ENCODE measurements at regions not wholly inside any gene's neighbourhood (a gene's known extent, or its start where the extent isn't known, plus 50 kb on each side); places are given as distances from the start of the nearest gene placed in this dataset.

DNA sequence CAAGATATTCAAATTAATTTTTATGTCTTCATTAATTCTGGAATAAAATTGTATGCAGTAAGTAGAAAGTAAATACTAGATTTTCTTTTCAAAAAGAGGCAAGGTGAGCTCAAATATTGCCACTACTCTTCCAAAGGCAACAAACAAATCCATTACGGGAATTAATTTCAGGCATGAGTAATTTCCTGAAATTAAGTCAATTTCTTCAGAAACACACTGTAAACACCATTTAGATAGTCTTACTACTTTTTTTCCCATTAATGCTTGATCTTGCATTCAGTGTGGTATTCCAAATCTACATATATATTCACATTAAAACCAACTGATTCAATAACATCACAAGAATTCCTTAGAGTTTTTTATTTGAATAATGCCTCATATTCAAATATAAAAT, 1274.0 kb upstream of the CRIM1 start:
- TF ChIP-seq EZH2 (IDR thresholded peaks at IDR 0.05; ENCODE audit: borderline replicate concordance, low read depth, low read length, poor library complexity, severe bottlenecking) = no peak
- TF ChIP-seq, protein P1, sequence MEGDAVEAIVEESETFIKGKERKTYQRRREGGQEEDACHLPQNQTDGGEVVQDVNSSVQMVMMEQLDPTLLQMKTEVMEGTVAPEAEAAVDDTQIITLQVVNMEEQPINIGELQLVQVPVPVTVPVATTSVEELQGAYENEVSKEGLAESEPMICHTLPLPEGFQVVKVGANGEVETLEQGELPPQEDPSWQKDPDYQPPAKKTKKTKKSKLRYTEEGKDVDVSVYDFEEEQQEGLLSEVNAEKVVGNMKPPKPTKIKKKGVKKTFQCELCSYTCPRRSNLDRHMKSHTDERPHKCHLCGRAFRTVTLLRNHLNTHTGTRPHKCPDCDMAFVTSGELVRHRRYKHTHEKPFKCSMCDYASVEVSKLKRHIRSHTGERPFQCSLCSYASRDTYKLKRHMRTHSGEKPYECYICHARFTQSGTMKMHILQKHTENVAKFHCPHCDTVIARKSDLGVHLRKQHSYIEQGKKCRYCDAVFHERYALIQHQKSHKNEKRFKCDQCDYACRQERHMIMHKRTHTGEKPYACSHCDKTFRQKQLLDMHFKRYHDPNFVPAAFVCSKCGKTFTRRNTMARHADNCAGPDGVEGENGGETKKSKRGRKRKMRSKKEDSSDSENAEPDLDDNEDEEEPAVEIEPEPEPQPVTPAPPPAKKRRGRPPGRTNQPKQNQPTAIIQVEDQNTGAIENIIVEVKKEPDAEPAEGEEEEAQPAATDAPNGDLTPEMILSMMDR (conservative IDR thresholded peaks at IDR 0.05; ENCODE audit: low read depth, low read length) = no peak
- CTCF ChIA-PET = no interaction called here
- Histone ChIP-seq H3K36me3 (ENCODE audit: insufficient read depth, low read length, poor library complexity, severe bottlenecking) (no peaks in the 10 kb centered on the region), H3K4me1 (ENCODE audit: insufficient read depth, low read length, poor library complexity, severe bottlenecking) (no peaks in the 10 kb centered on the region), H3K9me3 (ENCODE audit: low read depth, low read length, poor library complexity, severe bottlenecking) (no peaks in the 10 kb centered on the region), H3K27ac (ENCODE audit: low read depth, low read length, poor library complexity, severe bottlenecking) (no peak overlapping the region), H3K27me3 (replicated peaks; ENCODE audit: insufficient read depth, low read depth, low read length, poor library complexity) (no peaks in the 10 kb centered on the region), H3K4me3 (ENCODE audit: low read depth, low read length, poor library complexity, severe bottlenecking) (no peak overlapping the region)
- POLR2A ChIA-PET (ENCODE audit: low non-redundant PET) = no interaction called here
- intact Hi-C loops (cut with micrococcal nuclease; ENCODE audit: unreplicated experiment) = no loop called here
- no TSS peak for BruUV-seq (replicated peaks)
- no peak for DNase-seq (ENCODE audit: low spot score)

DNA sequence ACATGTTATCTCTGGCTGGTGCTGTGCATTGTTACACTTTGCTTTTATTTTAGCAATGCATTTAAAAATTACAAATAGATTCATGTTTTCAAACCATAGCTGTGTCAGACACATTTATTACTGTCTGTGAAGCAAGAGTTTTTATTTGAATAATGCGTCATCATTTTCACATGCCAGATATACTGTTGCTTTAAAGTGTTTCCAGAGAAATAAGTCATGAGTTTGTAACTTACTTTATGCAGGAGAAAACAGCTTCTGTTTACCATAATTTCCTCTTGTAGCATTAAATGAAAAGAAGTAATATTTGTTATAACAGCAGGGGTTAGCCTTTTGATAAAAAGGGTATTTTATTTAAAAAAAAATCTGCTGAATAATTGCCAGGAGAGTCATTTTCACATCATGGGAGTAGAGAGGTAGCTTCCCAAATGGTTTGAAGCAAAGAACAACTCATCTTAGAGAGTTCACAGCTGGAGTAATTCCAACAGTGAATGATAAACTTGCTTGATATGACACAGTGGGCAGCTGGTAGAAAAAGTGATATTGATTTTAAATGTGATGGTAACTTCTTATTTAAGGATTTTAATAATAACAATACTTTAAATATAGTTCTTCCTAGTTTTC, 1274.5 kb upstream of the CRIM1 start:
- Histone ChIP-seq H3K9me3 (ENCODE audit: low read depth, low read length, poor library complexity, severe bottlenecking) (no peaks in the 10 kb centered on the region), H3K27ac (ENCODE audit: low read depth, low read length, poor library complexity, severe bottlenecking) (no peak overlapping the region), H3K4me1 (ENCODE audit: insufficient read depth, low read length, poor library complexity, severe bottlenecking) (no peaks in the 10 kb centered on the region), H3K27me3 (replicated peaks; ENCODE audit: insufficient read depth, low read depth, low read length, poor library complexity) (no peaks in the 10 kb centered on the region), H3K36me3 (ENCODE audit: insufficient read depth, low read length, poor library complexity, severe bottlenecking) (no peaks in the 10 kb centered on the region), H3K4me3 (ENCODE audit: low read depth, low read length, poor library complexity, severe bottlenecking) (no peak overlapping the region)
- no TSS peak for BruUV-seq (replicated peaks)
- CTCF ChIA-PET = no interaction called here
- intact Hi-C loops (cut with micrococcal nuclease; ENCODE audit: unreplicated experiment) = no loop called here
- TF ChIP-seq, protein P1 (conservative IDR thresholded peaks at IDR 0.05; ENCODE audit: low read depth, low read length) = no peak
- TF ChIP-seq EZH2 (IDR thresholded peaks at IDR 0.05; ENCODE audit: borderline replicate concordance, low read depth, low read length, poor library complexity, severe bottlenecking) = no peak
- no peak for DNase-seq (ENCODE audit: low spot score)
- POLR2A ChIA-PET (ENCODE audit: low non-redundant PET) = no interaction called here

DNA sequence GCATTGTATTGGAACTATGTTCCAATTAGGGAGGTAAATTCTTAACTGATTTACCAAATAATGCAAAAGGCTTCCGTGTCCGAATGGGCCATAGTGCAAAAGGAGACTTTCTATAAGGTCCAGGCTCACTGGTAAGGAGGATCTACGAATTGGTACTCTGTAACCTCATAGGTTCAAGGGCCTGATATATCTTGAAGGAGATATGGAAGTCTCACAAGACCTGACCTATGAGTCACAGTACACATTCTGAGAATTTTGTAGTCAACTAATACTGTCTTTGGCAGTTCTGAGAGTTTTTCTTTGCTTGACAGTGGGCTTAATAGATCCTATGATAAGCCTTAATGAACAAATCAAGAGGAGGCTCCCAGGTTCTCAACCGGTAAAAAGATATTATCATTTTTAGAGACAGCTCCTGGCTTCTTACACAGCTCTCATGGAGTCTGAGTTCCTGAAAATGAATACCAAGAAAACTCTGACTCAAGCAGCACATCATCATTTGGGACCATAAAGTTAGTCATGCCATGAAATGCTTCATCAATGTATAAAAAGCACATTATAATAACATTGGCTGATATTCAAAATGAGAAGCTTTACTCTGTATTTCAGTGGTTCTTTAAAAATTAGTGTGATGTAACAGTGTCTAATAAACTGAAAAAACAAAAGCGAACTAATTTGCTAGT, 1275.2 kb upstream of the CRIM1 start:
- no peak for TF ChIP-seq EZH2 (IDR thresholded peaks at IDR 0.05; ENCODE audit: borderline replicate concordance, low read depth, low read length, poor library complexity, severe bottlenecking)
- TF ChIP-seq, protein P1 (conservative IDR thresholded peaks at IDR 0.05; ENCODE audit: low read depth, low read length) = no peak
- ChIA-PET POLR2A (ENCODE audit: low non-redundant PET) (no interaction called here), CTCF (no interaction called here)
- H3K36me3 ChIP-seq (ENCODE audit: insufficient read depth, low read length, poor library complexity, severe bottlenecking) = no peaks in the 10 kb centered on the region
- intact Hi-C loops (cut with micrococcal nuclease; ENCODE audit: unreplicated experiment) = no loop called here
- no TSS peak for BruUV-seq (replicated peaks)
- no peaks in the 10 kb centered on the region for H3K4me1 ChIP-seq (ENCODE audit: insufficient read depth, low read length, poor library complexity, severe bottlenecking)
- H3K9me3 ChIP-seq (ENCODE audit: low read depth, low read length, poor library complexity, severe bottlenecking) = no peaks in the 10 kb centered on the region
- no peak overlapping the region for H3K27ac ChIP-seq (ENCODE audit: low read depth, low read length, poor library complexity, severe bottlenecking)
- no peak overlapping the region for H3K4me3 ChIP-seq (ENCODE audit: low read depth, low read length, poor library complexity, severe bottlenecking)
- H3K27me3 ChIP-seq (replicated peaks; ENCODE audit: insufficient read depth, low read depth, low read length, poor library complexity) = no peaks in the 10 kb centered on the region
- DNase-seq (ENCODE audit: low spot score) = no peak
